Endothelial cell of umbilical vein (primary cell): ENCODE measurements at regions not wholly inside any gene's neighbourhood (a gene's known extent, or its start where the extent isn't known, plus 50 kb on each side); places are given as distances from the start of the nearest gene placed in this dataset.

ENCODE experiments used
- BruUV-seq: library from RNA; stranded (reverse); fragments of 400-500 nt; replicated peaks from 2 replicates; lab custom pipeline; 2021; lab: Mats Ljungman, UMichigan
- CTCF ChIA-PET: fragments of 300-600, 350-600 bp; sonication (Branson Sonifier 250); formaldehyde crosslinking; loops from one replicate; lab custom pipeline; 2021; ENCODE audit warnings: antibody characterized with exemption, inconsistent platforms; lab: Charles Lee
- POLR2A ChIA-PET: fragments of 300-600, 350-600 bp; sonication (Branson Sonifier 250); formaldehyde crosslinking; loops from one replicate; lab custom pipeline; 2021; ENCODE audit warnings: antibody characterized with exemption, inconsistent platforms; lab: Charles Lee
- DNase-seq: peaks from one replicate; pipeline ENCODE4 v3.0.0-alpha.2; 2011; ENCODE audit warnings: low read depth, low spot score
- FAIRE-seq: peaks from 2 replicates; lab custom pipeline; 2011; peaks lifted over from hg19 to GRCh38; lab: Jason Lieb, UNC
- H2AFZ ChIP-seq: 2 replicates; pipeline ENCODE4 v1.6.0; 2012; ENCODE audit warnings: low read depth, low read length, control low read depth, inconsistent platforms
- H3K27ac ChIP-seq: 2 replicates; pipeline ENCODE4 v1.5.1; 2011; ENCODE audit warnings: low read depth, mild to moderate bottlenecking, control low read depth, low read length, moderate library complexity; ENCODE audit not compliant: insufficient read depth
- H3K27me3 ChIP-seq, 2 experiments: 2 replicates each; pipeline versions ENCODE4 v1.6.0 to v1.6.1; 2011; ENCODE audit warnings: low read length in 2 of 2, mixed read lengths in 1 of 2; ENCODE audit not compliant: control insufficient read depth in 2 of 2, insufficient read depth in 2 of 2
- H3K36me3 ChIP-seq, 2 experiments: 2 replicates in 1 of 2; 3 replicates in 1 of 2; pipeline ENCODE4 v1.5.1; 2011; ENCODE audit warnings: low read length in 2 of 2, mild to moderate bottlenecking in 1 of 2, moderate library complexity in 1 of 2; ENCODE audit not compliant: control insufficient read depth in 2 of 2, insufficient read depth in 2 of 2; ENCODE audit errors: extremely low read depth in 1 of 2
- H3K4me1 ChIP-seq: 3 replicates; pipeline ENCODE4 v1.5.1; 2011; ENCODE audit warnings: mild to moderate bottlenecking, low read length; ENCODE audit not compliant: control insufficient read depth, insufficient read depth; ENCODE audit errors: extremely low read depth
- H3K4me2 ChIP-seq: 2 replicates; pipeline ENCODE4 v1.6.1; 2011; ENCODE audit warnings: low read length, control low read depth, mixed read lengths; ENCODE audit not compliant: insufficient read depth
- H3K4me3 ChIP-seq, 3 experiments: fragments of 200-600 bp in 1 of 3; sonication (generic), shearing (Covaris generic) in 1 of 3; replicated peaks in 1 of 3; 2 replicates each; pipeline ENCODE4 v1.5.1; 2011 to 2016; ENCODE audit warnings: control low read depth in 3 of 3, low read length in 3 of 3, mild to moderate bottlenecking in 2 of 3, inconsistent platforms in 1 of 3, low read depth in 1 of 3, moderate library complexity in 1 of 3; ENCODE audit not compliant: insufficient read depth in 1 of 3
- H3K79me2 ChIP-seq: 2 replicates; pipeline ENCODE4 v1.6.0; 2012; ENCODE audit warnings: low read length, inconsistent platforms; ENCODE audit not compliant: control insufficient read depth, insufficient read depth
- H3K9ac ChIP-seq: replicated peaks from 2 replicates; pipeline ENCODE3; 2011; ENCODE audit warnings: low read length, control low read depth; ENCODE audit not compliant: insufficient read depth; ENCODE audit errors: extremely low read depth
- H3K9me1 ChIP-seq: replicated peaks from 3 replicates; pipeline ENCODE4 v1.6.0; 2011; ENCODE audit warnings: mild to moderate bottlenecking, low read length; ENCODE audit not compliant: control insufficient read depth, insufficient read depth; ENCODE audit errors: extremely low read depth
- H3K9me3 ChIP-seq: replicated peaks from 2 replicates; pipeline ENCODE4 v1.5.1; 2012; ENCODE audit warnings: low read length, inconsistent platforms; ENCODE audit not compliant: control insufficient read depth, insufficient read depth
- H4K20me1 ChIP-seq: replicated peaks from 2 replicates; pipeline ENCODE3; 2011; ENCODE audit warnings: mild to moderate bottlenecking, low read length; ENCODE audit not compliant: control insufficient read depth, insufficient read depth; ENCODE audit errors: extremely low read depth
- EZH2 ChIP-seq: IDR thresholded peaks from 2 replicates; pipeline ENCODE4 v1.6.1; 2012; ENCODE audit warnings: borderline replicate concordance, low read depth, mild to moderate bottlenecking, moderate library complexity, low read length, inconsistent platforms; ENCODE audit not compliant: severe bottlenecking
- FOS ChIP-seq: IDR thresholded peaks from 2 replicates; pipeline ENCODE4 v1.6.1; 2011; ENCODE audit warnings: mild to moderate bottlenecking, low read length, moderate library complexity, borderline replicate concordance; ENCODE audit not compliant: insufficient read depth
- GATA2 ChIP-seq: IDR thresholded peaks from 2 replicates; pipeline ENCODE4 v1.7.0; 2011; ENCODE audit warnings: low read depth, mild to moderate bottlenecking, moderate library complexity, mixed read lengths, low read length; ENCODE audit not compliant: insufficient read length, insufficient read depth
- JUN ChIP-seq: IDR thresholded peaks from 2 replicates; pipeline ENCODE4 v1.6.1; 2011; ENCODE audit warnings: borderline replicate concordance, low read depth; ENCODE audit not compliant: insufficient read length, insufficient read depth
- MYC ChIP-seq: IDR thresholded peaks from one replicate; pipeline ENCODE4 v1.6.1; 2011; ENCODE audit warnings: mild to moderate bottlenecking, low read depth, low read length
- POLR2A ChIP-seq: IDR thresholded peaks from 2 replicates; pipeline ENCODE4 v1.6.1; 2012; ENCODE audit warnings: low read depth, mild to moderate bottlenecking, control low read depth, low read length
- POLR2AphosphoS5 ChIP-seq: IDR thresholded peaks from 2 replicates; pipeline ENCODE4 v1.6.1; 2012; ENCODE audit warnings: low read depth, mild to moderate bottlenecking, control low read depth, low read length, moderate library complexity; ENCODE audit not compliant: insufficient read depth
- dilution Hi-C: fragments of 300-500 bp; cut with MboI; formaldehyde crosslinking; loops from one replicate; pipeline ENCODE4 v1.15.0; 2019; ENCODE audit warnings: low sequenced_read_pairs; ENCODE audit not compliant: extremely low pct_ligation_motif_present
- intact Hi-C: fragments of 100-400 bp; cut with micrococcal nuclease; formaldehyde crosslinking; loops from one replicate; pipeline ENCODE4 v1.10.0; 2022
- TF ChIP-seq, protein P1 (sequence below), 2 donors: IDR thresholded peaks; 1 replicate in 1 of 2; 2 replicates in 1 of 2; pipeline ENCODE4 v1.5.1; 2011; ENCODE audit warnings: low read length in 2 of 2, mild to moderate bottlenecking in 2 of 2, moderate library complexity in 2 of 2, control low read depth in 1 of 2, inconsistent platforms in 1 of 2, low read depth in 1 of 2; ENCODE audit not compliant: insufficient read depth in 1 of 2; ENCODE audit errors: extremely low read depth in 1 of 2
- TF ChIP-seq, protein P2 (sequence below): IDR thresholded peaks from 2 replicates; pipeline ENCODE4 v1.6.1; 2011; ENCODE audit not compliant: insufficient read depth, insufficient read length

DNA sequence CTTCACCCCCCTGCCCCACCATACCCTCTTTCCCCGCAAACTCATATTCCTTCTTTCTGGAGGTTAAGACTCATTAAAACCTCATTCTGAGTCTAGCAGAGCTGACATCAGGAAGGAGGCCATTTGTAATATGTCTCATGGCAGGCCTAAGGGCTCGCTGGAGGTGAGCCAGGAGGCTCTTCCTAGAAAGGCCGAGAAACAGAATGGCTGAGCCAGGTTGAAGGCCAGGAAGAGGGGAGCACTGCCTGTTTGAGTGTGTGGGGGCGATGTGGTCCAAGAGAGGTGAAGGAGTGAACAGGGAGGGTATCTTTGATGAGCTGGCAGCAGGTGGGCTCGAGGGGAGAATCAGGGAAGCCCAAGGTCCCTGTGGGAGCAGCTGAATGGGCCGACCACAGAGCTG, 317.3 kb downstream of the TLE3 start:
- peaks cover 2% of the 10 kb centered on the region for H3K4me1 ChIP-seq
- intact Hi-C loops, result no loop called here
- H3K27me3 ChIP-seq, result peaks cover 8 to 9% of the 10 kb centered on the region in 2 experiments
- DNase-seq, result no peak
- H3K4me3 ChIP-seq, result no peak overlapping the region
- dilution Hi-C loops, result no loop called here
- no peaks in the 10 kb centered on the region for H4K20me1 ChIP-seq
- BruUV-seq, result no TSS peak
- TF ChIP-seq EZH2 (no peak), POLR2AphosphoS5 (no peak), FOS (no peak), GATA2 (no peak), JUN (no peak), MYC (no peak), POLR2A (no peak)
- TF ChIP-seq, protein P1, sequence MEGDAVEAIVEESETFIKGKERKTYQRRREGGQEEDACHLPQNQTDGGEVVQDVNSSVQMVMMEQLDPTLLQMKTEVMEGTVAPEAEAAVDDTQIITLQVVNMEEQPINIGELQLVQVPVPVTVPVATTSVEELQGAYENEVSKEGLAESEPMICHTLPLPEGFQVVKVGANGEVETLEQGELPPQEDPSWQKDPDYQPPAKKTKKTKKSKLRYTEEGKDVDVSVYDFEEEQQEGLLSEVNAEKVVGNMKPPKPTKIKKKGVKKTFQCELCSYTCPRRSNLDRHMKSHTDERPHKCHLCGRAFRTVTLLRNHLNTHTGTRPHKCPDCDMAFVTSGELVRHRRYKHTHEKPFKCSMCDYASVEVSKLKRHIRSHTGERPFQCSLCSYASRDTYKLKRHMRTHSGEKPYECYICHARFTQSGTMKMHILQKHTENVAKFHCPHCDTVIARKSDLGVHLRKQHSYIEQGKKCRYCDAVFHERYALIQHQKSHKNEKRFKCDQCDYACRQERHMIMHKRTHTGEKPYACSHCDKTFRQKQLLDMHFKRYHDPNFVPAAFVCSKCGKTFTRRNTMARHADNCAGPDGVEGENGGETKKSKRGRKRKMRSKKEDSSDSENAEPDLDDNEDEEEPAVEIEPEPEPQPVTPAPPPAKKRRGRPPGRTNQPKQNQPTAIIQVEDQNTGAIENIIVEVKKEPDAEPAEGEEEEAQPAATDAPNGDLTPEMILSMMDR (IDR thresholded peaks at IDR 0.05; ENCODE audit: extremely low read depth in 1 of 2, insufficient read depth in 1 of 2, low read depth in 1 of 2, low read length in 2 of 2), result no peak
- TF ChIP-seq, protein P2, sequence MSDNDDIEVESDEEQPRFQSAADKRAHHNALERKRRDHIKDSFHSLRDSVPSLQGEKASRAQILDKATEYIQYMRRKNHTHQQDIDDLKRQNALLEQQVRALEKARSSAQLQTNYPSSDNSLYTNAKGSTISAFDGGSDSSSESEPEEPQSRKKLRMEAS, result no peak
- FAIRE-seq, result no peak
- H3K79me2 ChIP-seq, result no peaks in the 10 kb centered on the region
- H3K9me3 ChIP-seq, result no peaks in the 10 kb centered on the region
- H3K36me3 ChIP-seq, result no peaks in the 10 kb centered on the region
- no peak overlapping the region for H2AFZ ChIP-seq
- H3K9me1 ChIP-seq, result no peaks in the 10 kb centered on the region
- H3K9ac ChIP-seq, result no peak overlapping the region
- no peak overlapping the region for H3K4me2 ChIP-seq
- POLR2A ChIA-PET, result no interaction called here
- CTCF ChIA-PET, result no interaction called here
- H3K27ac ChIP-seq, result no peak overlapping the region
